ENCODE measurements at regions not wholly inside any gene's neighbourhood (a gene's known extent, or its start where the extent isn't known, plus 50 kb on each side); places are given as distances from the start of the nearest gene placed in this dataset.

DNA sequence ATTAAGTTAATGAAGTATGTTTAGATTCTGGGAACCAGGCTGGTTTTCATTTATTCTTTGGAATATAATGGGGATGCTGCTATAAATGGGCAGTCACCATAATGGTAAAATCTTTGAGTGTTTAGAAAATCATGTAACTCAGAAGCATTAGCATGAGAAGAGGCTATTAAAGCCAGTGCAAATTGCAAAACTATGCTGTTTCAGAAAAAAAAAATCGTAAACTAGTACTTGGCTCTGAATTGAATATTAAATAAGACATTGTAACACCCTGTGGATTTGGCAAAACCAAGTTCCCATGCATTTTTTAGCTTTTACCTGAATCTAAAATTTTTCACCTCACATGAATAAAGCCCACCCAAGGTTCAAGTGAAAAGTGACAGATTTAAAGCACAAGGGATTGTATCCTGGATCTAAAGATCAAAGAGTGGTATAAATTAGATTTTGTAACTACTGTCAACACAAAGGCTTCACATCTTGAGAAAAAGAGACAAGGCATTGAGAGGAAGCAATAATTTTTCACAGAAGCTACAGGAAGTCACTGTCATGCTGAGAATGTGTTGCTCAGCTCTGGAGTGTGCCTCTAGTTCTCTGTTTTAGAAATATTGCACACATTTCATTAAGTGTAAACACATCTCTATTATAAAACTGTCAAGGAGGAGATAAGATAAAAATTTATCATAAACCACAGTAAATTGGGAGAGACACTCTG is 142.2 kb downstream of the ABCA8 start:
- DNase-seq, result no peak

DNA sequence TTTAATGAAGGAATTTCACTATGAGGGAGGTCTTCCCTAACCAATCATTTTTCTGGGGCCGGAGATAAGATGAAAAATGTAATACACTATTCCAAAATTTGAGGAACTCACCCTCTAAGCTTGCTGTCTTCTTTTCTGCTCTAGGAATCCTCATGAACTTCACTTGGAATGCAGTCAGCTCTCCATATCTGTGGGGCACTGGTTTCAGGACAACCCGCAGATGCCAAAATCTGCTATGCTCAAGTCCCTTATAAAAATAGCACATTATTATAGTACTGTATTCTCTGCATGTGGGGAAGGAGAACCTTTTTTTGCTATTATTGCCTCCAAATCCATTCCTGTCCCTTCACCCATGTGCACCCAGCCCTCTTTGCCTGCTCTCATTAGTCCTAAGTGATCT is 146.0 kb downstream of the ABCA8 start:
- DNase-seq, result no peak

DNA sequence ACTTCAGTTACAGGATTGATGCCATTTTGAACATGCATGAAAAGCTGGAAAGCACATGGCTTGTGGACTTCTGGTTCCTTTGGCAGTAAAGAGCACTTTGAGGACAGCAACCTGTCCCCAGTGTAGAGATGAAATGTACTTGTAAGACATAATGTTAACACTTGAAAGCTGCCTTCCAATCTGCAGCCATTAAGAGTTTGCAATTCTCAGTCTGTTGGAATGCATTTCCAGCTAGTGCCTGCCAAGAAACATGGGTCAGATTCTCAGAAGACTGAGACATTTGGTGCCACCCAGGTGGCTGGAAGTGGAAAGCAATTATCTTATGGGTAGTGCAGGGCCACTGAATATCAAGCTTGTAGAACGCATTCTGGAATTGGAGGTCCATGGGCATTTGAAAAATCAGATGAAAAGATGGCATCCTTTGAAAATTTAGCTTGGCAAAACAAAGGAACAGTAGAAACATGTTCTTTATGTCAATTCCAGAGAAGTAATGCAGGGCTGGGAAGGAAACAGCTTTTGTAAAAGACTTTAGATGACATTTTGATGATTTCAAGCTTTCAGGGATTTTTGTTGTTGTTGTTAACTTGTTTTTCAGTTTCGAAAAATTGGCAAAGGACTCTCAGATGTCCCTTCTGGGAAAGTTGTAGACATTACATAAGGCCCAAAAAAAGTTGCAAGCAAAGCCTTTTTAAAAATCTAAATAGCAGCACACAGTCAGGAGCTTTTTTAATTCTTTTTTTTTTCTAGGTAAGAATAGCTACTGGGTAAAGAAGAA is 147.0 kb downstream of the ABCA8 start:
- no peak for DNase-seq

DNA sequence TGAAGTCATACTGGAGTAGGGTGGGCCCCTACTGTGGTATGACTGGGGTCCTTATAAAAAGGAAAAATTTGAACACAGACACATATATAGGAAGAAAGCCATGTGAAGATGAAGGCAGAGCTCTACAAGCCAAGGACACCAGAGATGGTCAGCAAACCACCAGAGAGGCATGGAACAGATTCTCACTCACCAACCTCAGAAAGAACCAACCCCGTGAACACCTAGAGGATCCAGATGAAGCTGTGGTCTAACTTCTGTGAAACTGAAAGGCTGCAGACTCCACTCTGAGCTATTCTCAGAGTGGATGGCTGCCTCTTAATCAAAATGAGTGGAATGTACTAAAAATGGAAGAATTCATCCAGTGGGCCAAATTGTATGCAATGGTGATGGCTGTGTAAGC is 149.6 kb downstream of the ABCA8 start:
- no peak for DNase-seq

DNA sequence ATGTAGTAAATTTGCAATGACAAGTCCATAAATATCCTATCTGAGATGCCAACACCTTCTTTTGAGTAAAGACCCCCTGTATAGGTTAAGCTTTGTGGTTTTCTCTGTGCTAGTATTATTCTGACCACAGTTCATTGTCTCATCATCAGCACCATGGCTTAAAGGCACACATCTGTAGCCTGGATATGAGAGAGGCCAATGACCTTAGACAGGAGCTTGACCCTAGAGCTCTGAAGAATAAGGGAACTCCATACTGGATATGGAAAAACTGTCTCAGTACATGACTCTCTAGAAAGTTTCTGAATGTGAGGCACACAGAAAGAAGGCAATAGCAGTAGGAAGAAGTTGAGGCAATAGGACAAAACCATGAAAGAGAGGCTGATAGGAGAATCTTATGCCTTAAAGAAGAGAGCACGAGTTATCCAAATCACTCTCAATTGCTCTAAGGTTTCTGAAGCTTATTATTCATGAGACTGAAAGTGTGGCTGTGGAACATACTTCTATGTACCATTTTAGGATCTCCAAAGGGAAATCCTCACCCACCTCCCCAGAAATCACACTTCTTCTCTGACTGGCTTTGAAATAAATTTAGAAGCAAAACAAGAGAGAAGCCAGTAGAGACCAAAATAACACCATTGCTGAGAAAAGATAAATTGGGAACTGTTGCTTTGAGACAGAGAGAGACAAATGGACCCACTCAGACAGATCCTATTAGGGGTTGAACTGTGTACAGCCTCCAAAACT is 150.2 kb downstream of the ABCA8 start:
- no peak for DNase-seq

DNA sequence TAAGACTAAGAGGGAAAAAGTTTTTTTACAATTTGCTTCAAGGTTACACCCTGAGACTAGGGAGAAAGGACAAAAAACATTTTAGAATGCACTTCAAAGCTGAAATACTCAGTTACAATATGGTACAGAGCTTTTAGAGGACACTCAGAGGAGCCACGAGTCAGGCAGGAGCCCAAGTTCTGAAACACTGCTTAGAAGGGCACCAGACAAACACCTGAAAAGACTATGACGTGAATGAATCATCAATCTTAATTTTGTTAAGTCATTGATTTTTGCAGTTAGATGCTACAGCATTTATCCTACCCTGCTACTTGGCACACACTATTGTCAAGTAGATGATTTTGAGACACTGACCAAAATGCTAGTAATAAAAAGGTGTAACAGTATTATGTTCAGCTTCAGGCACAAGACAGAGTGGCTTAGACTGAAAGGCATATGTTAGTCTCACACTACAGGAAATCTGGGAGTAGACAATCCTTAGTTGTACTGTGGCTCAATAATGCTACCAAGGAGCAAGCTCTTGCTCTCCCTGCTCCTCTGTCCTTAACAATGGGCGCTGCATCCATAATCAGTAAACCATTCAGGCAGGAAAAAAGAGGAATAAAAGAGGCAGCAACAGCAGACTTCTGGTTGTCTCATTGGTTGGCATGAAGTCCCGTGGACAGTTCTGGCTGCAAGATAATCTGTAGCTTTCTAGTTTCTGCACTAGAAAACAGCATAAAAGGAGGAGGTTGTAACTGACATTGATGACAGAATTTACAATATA is 151.8 kb downstream of the ABCA8 start:
- no peak for DNase-seq

DNA sequence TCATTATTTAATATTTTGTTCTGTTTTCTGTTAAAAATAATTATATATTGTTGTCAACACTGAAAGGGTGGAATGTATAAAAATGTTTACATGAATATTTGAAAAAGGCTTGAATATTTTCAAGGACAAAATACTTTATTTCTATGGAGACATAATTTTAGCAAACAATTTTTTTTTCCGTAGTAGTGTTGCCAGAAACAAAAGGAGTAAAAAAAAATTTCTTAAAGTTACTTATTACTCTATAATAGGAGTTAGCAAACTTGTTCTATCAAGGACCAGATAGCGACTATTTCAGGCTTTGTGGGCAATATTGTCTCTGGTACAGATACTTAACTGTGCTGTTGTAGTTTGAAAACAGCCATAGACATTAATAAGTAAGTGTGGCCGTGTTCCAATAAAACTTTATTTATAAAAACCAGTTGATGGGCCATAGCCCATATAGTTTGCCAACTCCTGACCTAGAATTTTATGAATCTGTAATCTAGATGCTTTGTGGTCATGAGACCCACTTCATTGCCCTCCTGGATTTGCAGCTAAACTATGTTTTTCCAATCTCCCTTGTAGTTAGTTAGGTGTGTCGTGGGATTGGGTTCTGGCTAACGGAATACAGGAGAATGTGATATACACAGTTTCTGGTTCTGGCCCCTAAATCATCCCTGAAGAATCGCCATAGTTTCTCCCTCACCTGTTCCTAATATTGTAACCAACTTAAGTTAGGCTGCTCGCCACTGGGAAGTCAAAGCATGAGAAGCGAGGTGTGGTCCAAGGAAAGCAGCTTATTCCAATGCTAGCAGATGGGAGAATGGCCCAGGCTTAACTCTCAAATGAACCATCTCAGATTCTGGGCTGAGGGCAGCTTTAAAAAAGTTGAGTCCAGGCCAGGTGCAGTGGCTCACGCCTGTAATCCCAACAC is 153.6 kb downstream of the ABCA8 start:
- DNase-seq, result no peak

DNA sequence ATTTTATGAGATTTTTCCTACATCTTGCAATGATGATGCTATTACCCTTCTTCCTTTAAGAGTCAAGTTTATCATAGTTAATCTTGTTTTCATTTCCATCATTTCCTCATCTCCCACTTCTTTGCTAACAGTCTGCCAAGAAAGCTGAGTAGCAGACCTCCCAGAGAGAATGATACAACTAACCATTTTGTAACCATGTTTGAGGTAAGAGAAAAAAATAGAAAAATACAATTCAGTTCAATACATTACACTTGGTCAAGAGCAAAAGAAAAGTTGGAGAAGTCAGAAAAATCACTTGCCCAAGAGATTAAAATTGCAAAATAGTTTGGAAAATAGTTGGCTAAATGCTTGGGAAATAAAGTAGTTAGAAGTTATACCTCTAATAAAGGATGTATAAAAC is 154.4 kb downstream of the ABCA8 start:
- DNase-seq, result no peak

DNA sequence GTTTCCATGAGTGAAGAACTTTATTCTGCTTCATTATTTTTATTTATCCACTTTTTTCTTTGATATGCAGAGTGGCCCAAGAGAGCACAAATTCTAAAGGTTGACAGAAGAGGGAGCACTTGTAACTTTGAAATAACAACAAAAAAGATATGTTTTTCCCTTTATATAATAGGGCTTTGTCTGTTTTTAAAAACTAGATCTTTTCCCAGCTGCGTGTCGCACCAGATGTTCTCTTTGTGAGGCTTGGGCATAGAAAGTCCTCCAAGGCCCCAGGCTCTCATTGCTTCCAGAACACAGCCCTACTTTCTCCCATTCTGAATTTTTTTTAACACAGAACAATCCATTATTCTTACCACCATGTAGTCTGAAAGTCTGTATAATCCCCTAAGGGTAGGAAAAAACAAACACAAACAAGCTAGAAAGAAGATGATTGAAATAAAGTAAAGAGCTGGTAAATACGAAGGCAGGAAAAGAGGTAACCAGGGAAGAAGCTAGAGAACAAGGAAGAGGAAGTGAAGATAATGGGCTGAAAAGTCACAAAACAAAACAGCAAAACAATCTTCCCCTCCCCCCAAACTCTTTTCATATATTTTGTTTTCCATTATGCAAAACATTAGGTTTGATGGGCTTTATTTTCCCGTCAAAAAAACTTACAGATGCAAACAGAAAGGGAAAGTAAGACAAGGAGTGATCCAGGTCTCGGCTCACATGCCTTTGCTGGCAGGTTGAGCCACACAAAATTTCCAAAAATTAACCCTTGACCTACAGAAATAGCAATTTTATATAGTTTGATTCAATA is 160.4 kb downstream of the ABCA8 start:
- DNase-seq, result no peak

DNA sequence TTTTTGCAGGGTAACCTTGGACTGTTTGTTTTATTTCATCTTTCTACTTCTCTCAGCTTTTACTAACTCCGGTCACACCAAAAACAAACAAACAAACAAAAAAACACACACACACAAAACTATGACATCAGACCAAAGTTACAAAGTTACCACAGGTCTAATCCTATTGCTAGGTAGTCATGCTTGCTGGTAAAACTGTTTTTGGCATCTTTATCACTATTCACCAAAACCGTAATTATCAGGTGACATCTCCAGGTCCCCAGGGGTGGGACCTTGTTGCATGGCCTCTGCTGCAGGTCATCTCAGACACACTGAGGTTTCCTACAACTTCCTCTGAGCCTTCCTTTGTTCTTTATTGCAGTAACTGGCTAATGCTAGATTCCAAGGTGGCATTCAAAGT is 162.3 kb downstream of the ABCA8 start:
- no peak for DNase-seq

DNA sequence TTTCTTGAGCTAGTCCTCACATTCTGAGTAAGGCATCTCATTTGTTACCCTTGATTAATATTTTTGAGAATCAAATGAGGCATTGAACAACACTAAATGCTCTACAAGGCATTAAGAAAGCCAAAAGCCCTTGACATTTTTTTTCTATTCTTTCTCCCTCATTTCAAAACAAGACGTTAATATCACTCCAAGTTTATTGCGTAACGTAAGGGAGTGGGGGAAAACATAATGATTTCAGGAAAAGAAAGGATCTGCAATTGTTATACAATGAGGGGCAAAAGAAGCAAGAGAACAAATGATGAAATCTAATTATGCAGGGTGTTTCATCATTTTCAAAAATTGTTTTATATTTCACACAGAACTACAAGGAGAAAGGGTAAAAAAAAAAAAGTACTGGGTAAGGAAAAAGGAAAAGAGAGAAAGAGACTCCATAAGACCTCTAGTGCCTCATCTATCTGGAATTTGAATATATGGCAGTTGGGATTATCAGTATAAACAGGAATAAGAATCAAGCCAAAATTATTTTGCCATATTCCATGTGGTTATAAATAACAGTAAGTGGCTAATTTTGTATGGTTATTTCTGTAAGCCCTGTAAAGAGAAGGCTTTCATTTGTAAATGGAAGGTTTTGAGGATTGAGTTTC is 163.0 kb downstream of the ABCA8 start:
- DNase-seq, result no peak

DNA sequence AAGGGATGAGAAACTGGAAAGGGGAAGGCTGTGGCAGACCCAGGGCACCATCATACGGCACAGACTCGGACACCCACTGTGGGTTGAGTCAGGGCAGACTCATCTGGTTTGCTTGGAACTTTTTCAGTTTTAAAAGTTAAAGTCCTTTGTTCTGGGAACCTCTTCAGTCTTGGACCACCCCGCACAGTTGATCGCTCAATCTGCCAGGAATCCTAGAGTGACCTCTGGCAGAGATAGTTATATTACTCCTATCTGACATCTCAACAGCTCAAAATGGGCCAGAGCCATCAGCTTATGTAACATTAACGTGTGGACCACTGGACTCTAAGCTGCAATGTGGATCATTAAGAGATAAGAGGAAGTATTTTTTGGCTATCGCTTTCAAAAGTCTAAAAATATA is 164.3 kb downstream of the ABCA8 start:
- no peak for DNase-seq

DNA sequence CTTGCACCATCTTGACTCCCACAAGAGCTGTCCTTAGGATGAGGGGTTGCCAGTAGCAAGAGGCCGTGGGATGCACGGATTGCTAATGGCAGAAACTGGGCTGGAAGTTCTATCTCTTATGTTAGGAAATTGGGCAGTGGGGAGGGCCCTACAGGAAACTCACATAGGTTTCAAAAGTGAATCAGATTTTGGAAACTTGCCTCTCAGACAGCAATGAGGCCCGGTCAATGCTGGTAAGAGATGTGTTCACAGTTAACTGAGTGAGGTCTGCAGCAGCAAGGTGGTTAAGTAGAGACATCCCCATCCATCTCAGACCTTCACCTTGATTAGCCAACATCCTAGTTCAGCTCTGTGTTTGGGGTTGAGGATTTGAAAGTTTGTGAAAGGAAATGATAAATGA is 164.7 kb downstream of the ABCA8 start:
- DNase-seq, result no peak

DNA sequence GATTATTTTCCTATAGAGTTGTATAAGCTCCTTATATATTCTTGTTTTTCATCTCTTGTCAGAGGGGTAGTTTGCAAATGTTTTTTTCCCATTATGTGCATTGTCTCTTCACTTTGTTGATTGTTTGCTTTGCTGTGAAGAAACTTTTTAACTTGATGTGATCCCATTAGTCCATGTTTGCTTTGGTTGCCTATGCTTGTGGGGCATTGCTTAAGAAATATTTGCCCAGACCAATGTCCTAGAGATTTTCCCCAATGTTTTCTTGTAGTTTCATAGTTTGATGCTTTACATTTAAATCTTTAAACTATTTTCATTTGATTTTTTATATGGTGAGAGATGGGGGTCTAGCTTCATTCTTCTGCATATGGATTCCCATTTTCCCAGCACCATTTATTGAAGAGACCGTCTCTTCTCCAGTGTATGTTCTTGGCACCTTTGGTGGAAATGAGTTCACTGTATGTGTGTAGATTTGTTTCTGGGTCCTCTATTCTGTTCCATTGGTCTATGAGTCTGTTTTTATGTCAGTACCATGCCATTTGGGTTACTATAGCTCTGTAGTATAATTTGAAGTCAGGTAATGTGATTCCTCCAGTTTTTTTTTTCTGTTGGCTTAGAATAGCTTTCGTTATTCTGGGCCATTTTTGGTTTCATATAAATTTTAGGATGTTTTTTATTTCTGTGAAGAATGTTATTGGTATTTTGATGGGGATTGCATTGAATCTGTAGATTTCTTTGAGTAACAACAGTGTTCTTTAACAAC is 165.8 kb downstream of the ABCA8 start:
- DNase-seq, result no peak

DNA sequence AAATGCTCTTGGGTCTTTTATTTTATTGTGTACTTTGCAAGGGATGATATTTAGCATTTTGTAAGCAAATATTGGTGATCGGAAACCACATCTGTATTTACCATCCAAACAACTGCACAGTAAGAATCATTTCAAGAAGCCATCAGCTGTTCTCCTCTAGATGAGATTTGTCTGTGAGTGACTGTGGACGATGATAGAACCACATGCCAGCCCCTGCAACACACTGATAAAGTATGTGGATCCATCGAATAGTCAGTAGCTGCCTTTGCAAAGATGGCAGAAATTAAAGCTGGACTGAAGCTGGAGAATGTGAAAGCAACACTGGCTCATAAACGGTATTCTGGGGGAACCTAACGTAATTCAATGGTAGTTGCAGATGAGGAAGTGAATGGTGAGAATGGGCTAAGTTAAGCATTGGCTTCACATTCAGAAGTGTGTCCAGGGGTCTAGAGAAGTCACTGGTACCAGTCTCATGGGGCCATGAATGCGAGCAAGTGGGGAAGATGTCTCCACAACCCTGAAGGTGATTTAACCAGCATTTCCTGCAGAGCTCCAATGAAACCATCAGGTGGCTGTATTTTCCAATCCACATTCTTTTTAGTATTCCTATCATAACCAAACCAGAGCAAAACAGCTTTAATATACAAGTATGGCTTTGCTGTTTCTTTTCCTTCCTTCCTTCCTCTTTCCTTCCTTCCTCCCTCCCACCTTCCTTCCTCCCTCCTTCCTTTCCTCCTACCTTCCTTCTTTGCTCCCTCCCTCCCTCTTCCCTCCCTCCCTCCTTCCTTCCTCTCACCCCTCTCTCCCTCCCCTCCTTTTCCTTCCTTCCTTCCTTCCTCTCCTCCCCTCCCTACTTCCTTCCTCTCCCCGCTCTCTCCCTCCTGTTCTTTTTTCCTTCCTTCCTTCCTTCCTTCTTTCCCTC is 169.4 kb downstream of the ABCA8 start:
- DNase-seq, result no peak

DNA sequence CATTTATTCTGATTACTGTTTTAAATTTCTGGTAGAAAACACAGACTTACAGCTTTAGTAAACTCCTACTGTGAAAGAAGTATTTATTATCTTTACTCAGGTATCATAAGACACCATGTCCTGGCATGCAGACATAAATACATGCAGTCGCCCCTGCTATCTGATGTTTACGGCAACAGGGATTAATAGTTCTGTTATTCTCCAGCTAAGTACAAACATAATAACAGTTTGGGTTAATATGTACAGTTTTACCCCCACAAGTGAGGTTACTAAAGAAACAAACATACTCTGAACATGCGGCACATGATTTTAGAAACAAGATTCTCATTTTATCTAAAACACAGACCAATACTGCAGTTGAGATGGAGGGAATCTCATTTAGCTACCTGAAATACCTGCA is 170.8 kb downstream of the ABCA8 start:
- no peak for DNase-seq

DNA sequence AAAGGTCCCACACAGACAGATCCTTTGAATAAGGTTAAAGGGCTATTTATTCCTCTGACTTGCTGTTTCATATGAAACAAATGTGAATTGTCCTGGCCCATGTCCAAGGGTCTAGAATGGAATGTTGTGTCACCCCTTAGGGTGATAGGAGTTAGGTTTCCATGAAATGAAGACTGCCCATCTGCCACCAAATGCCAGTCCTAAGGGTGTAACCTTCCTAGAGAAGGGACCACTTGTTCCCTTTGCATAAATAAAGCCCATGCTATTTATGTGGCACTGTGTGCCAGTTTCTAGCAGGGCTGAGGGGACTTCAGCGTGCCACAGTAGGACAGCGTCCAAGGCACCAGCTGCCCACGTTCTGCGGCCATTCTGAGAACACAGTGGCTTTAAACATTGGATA is 171.3 kb downstream of the ABCA8 start:
- DNase-seq, result no peak

DNA sequence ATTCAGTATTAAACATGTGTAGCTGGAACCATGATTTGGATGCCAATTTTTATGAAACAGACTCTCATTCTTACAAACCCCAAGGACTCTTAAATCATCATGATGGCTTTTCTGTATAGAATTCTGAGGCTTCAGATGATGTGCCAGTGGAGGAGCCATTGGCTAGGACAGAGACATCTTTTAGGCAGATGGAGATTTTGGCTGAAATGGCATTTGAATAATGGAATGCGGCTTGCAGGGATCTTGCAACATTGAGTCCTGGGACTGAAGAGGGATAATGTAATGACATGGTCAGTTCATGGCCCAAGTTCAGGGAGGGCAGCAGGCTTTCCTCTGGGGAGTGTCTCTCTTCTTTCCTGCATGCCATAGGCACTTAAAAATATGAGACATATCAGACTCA is 172.4 kb downstream of the ABCA8 start:
- DNase-seq, result no peak

DNA sequence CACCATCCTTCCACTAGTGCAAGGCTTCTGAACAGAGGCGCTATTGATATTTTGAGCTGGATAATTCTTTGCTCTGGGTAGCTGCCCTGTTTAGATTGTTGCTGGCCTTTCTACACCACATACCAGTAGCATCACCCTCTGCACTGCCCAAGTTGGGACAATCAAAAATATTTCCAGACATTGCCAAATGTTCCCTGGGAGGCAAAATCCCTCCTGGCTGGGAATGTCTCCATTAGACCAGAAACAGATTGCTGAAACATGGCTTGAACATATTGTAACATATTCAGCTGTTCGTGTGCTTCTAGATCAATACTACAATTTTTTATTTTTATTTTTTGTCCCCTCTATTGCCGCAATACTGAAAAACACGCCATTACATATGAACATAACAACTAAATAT is 174.6 kb downstream of the ABCA8 start:
- no peak for DNase-seq
